ENCODE measurements at regions not wholly inside any gene's neighbourhood (a gene's known extent, or its start where the extent isn't known, plus 50 kb on each side); places are given as distances from the start of the nearest gene placed in this dataset.

- H3K27me3 ChIP-seq (ENCODE audit: insufficient read depth, poor library complexity, severe bottlenecking): no peaks in the 10 kb centered on the region
- H3K9me3 ChIP-seq (ENCODE audit: severe bottlenecking): no peaks in the 10 kb centered on the region
- TF ChIP-seq CTCF (IDR thresholded peaks at IDR 0.05; ENCODE audit: poor library complexity, severe bottlenecking): no peak
- DNase-seq (ENCODE audit: low spot score) (no peak), ATAC-seq (ENCODE audit: low read depth) (no peak)
- no peak overlapping the region for H3K27ac ChIP-seq (ENCODE audit: poor library complexity, severe bottlenecking)
- no peaks in the 10 kb centered on the region for H3K4me1 ChIP-seq (ENCODE audit: insufficient read depth, poor library complexity, severe bottlenecking)
- no peaks in the 10 kb centered on the region for H3K36me3 ChIP-seq (ENCODE audit: low read depth)
- no peak overlapping the region for H3K4me3 ChIP-seq (ENCODE audit: severe bottlenecking)
Observed at GRCh38 chr2:208827549-208828221, 421.1 kb downstream of the PTH2R start.

GRCh38 chr2:208830203-208830602 lies 423.6 kb downstream of the PTH2R start:
- TF ChIP-seq CTCF (IDR thresholded peaks at IDR 0.05; ENCODE audit: poor library complexity, severe bottlenecking): no peak
- ATAC-seq (ENCODE audit: low read depth): no peak

GRCh38 chr2:208847651-208848050 lies 441.1 kb downstream of the PTH2R start:
- DNase-seq (ENCODE audit: low spot score) (no peak), ATAC-seq (ENCODE audit: low read depth) (no peak)

More at GRCh38 chr2:208830203-208830602, 423.6 kb downstream of the PTH2R start:
- no peaks in the 10 kb centered on the region for H3K4me1 ChIP-seq (ENCODE audit: insufficient read depth, poor library complexity, severe bottlenecking)
- no peak for DNase-seq (ENCODE audit: low spot score)
- H3K9me3 ChIP-seq (ENCODE audit: severe bottlenecking): no peaks in the 10 kb centered on the region
- H3K27ac ChIP-seq (ENCODE audit: poor library complexity, severe bottlenecking): no peak overlapping the region
- H3K36me3 ChIP-seq (ENCODE audit: low read depth): no peaks in the 10 kb centered on the region
- no peak overlapping the region for H3K4me3 ChIP-seq (ENCODE audit: severe bottlenecking)
- no peaks in the 10 kb centered on the region for H3K27me3 ChIP-seq (ENCODE audit: insufficient read depth, poor library complexity, severe bottlenecking)

GRCh38 chr2:208854717-208855116 lies 448.1 kb downstream of the PTH2R start:
- no peaks in the 10 kb centered on the region for H3K4me1 ChIP-seq (ENCODE audit: insufficient read depth, poor library complexity, severe bottlenecking)
- no peak for DNase-seq (ENCODE audit: low spot score)
- H3K9me3 ChIP-seq (ENCODE audit: severe bottlenecking): no peaks in the 10 kb centered on the region
- ATAC-seq (ENCODE audit: low read depth): no peak
- no peak overlapping the region for H3K27ac ChIP-seq (ENCODE audit: poor library complexity, severe bottlenecking)
- no peaks in the 10 kb centered on the region for H3K36me3 ChIP-seq (ENCODE audit: low read depth)
- no peak overlapping the region for H3K4me3 ChIP-seq (ENCODE audit: severe bottlenecking)
- TF ChIP-seq CTCF (IDR thresholded peaks at IDR 0.05; ENCODE audit: poor library complexity, severe bottlenecking): no peak
- H3K27me3 ChIP-seq (ENCODE audit: insufficient read depth, poor library complexity, severe bottlenecking): no peaks in the 10 kb centered on the region

More at GRCh38 chr2:208847651-208848050, 441.1 kb downstream of the PTH2R start:
- Histone ChIP-seq H3K9me3 (ENCODE audit: severe bottlenecking) (no peaks in the 10 kb centered on the region), H3K27ac (ENCODE audit: poor library complexity, severe bottlenecking) (no peak overlapping the region), H3K4me3 (ENCODE audit: severe bottlenecking) (no peak overlapping the region), H3K27me3 (ENCODE audit: insufficient read depth, poor library complexity, severe bottlenecking) (no peaks in the 10 kb centered on the region), H3K36me3 (ENCODE audit: low read depth) (no peaks in the 10 kb centered on the region), H3K4me1 (ENCODE audit: insufficient read depth, poor library complexity, severe bottlenecking) (no peaks in the 10 kb centered on the region)
- TF ChIP-seq CTCF (IDR thresholded peaks at IDR 0.05; ENCODE audit: poor library complexity, severe bottlenecking): no peak

- no peaks in the 10 kb centered on the region for H3K9me3 ChIP-seq (ENCODE audit: severe bottlenecking)
- no peak for TF ChIP-seq CTCF (IDR thresholded peaks at IDR 0.05; ENCODE audit: poor library complexity, severe bottlenecking)
- no peaks in the 10 kb centered on the region for H3K27me3 ChIP-seq (ENCODE audit: insufficient read depth, poor library complexity, severe bottlenecking)
- H3K4me3 ChIP-seq (ENCODE audit: severe bottlenecking): no peak overlapping the region
- DNase-seq (ENCODE audit: low spot score): no peak
- no peaks in the 10 kb centered on the region for H3K4me1 ChIP-seq (ENCODE audit: insufficient read depth, poor library complexity, severe bottlenecking)
- ATAC-seq (ENCODE audit: low read depth): no peak
- H3K27ac ChIP-seq (ENCODE audit: poor library complexity, severe bottlenecking): no peak overlapping the region
- H3K36me3 ChIP-seq (ENCODE audit: low read depth): no peaks in the 10 kb centered on the region
Observed at GRCh38 chr2:208867374-208867773, 460.8 kb downstream of the PTH2R start.

Data from RWPE2 (cell line).